ENCODE measurements at regions not wholly inside any gene's neighbourhood (a gene's known extent, or its start where the extent isn't known, plus 50 kb on each side); places are given as distances from the start of the nearest gene placed in this dataset.
"Not testable (repeated sequence)": the region's sequence is repeated elsewhere in the genome, so short reads cannot be mapped to it uniquely, and the experiment has no call there.

GRCh38 chr3:117853923-117854668 is 1144.5 kb downstream of the TUSC7 start:
- no peaks in the 10 kb centered on the region for H3K4me1 ChIP-seq
- H3K4me2 ChIP-seq = no peak overlapping the region
- no peak overlapping the region for H3K4me3 ChIP-seq

GRCh38 chr3:117856354-117856753 is 1146.8 kb downstream of the TUSC7 start:
- no peak overlapping the region for H3K9ac ChIP-seq
- H3K9me3 ChIP-seq (replicated peaks in 1 of 11) = peaks cover 0 to 9% (median 4%) of the 10 kb centered on the region in 11 experiments; a peak in 4 of 22 replicates
- no peak overlapping the region for H3K4me3 ChIP-seq
- TF ChIP-seq Cebpa-rat (IDR thresholded peaks at IDR 0.05) = no peak
- H3K27me3 ChIP-seq = no peaks in the 10 kb centered on the region
- no peaks in the 10 kb centered on the region for H3K4me1 ChIP-seq
- no peak overlapping the region for H3K27ac ChIP-seq
- H3K4me2 ChIP-seq = no peak overlapping the region
- H3K36me3 ChIP-seq = no peaks in the 10 kb centered on the region
- H4K20me1 ChIP-seq = no peaks in the 10 kb centered on the region

More at GRCh38 chr3:117853923-117854668, 1144.5 kb downstream of the TUSC7 start:
- no peaks in the 10 kb centered on the region for H3K27me3 ChIP-seq
- H3K9ac ChIP-seq = no peak overlapping the region
- no peaks in the 10 kb centered on the region for H4K20me1 ChIP-seq
- H3K9me3 ChIP-seq (replicated peaks in 1 of 11) = peaks cover 0 to 9% (median 4%) of the 10 kb centered on the region in 11 experiments; a peak in 4 of 22 replicates
- TF ChIP-seq Cebpa-rat (IDR thresholded peaks at IDR 0.05) = no peak
- H3K36me3 ChIP-seq = no peaks in the 10 kb centered on the region
- H3K27ac ChIP-seq = no peak overlapping the region

- H3K4me1 ChIP-seq = no peaks in the 10 kb centered on the region
- H3K27ac ChIP-seq = no peak overlapping the region
- H3K36me3 ChIP-seq = no peaks in the 10 kb centered on the region
- no peak overlapping the region for H3K4me2 ChIP-seq
- no peak overlapping the region for H3K9ac ChIP-seq
- TF ChIP-seq Cebpa-rat (IDR thresholded peaks at IDR 0.05) = no peak
- no peaks in the 10 kb centered on the region for H3K27me3 ChIP-seq
- H4K20me1 ChIP-seq = no peaks in the 10 kb centered on the region
- H3K4me3 ChIP-seq = no peak overlapping the region
- no peaks in the 10 kb centered on the region for H3K9me3 ChIP-seq (replicated peaks in 1 of 11)
Observed at GRCh38 chr3:117863146-117863545, 1153.6 kb downstream of the TUSC7 start.

GRCh38 chr3:117865338-117865737 is 1155.8 kb downstream of the TUSC7 start:
- no peak overlapping the region for H3K27ac ChIP-seq
- H3K9me3 ChIP-seq (replicated peaks in 1 of 11) = no peaks in the 10 kb centered on the region
- no peaks in the 10 kb centered on the region for H4K20me1 ChIP-seq
- H3K4me1 ChIP-seq = no peaks in the 10 kb centered on the region
- TF ChIP-seq Cebpa-rat (IDR thresholded peaks at IDR 0.05) = no peak
- no peak overlapping the region for H3K9ac ChIP-seq
- H3K27me3 ChIP-seq = no peaks in the 10 kb centered on the region
- H3K36me3 ChIP-seq = no peaks in the 10 kb centered on the region
- no peak overlapping the region for H3K4me3 ChIP-seq
- H3K4me2 ChIP-seq = no peak overlapping the region

GRCh38 chr3:117868766-117869165 is 1159.2 kb downstream of the TUSC7 start:
- no peak overlapping the region for H3K9ac ChIP-seq
- no peak overlapping the region for H3K27ac ChIP-seq
- no peaks in the 10 kb centered on the region for H3K9me3 ChIP-seq (replicated peaks in 1 of 11)
- H3K4me2 ChIP-seq = no peak overlapping the region
- no peak overlapping the region for H3K4me3 ChIP-seq
- H3K36me3 ChIP-seq = no peaks in the 10 kb centered on the region
- H3K27me3 ChIP-seq = no peaks in the 10 kb centered on the region
- H4K20me1 ChIP-seq = no peaks in the 10 kb centered on the region
- H3K4me1 ChIP-seq = no peaks in the 10 kb centered on the region
- no peak for TF ChIP-seq Cebpa-rat (IDR thresholded peaks at IDR 0.05)

- H3K36me3 ChIP-seq = no peaks in the 10 kb centered on the region
- H4K20me1 ChIP-seq = no peaks in the 10 kb centered on the region
- no peak for TF ChIP-seq Cebpa-rat (IDR thresholded peaks at IDR 0.05)
- H3K4me2 ChIP-seq = no peak overlapping the region
- 0 out of 20 replicates have a peak, but pooled peaks cover 0 to 4% (median 0%) of the 10 kb centered on the region in 10 experiments for H3K4me1 ChIP-seq
- H3K27ac ChIP-seq = no peak overlapping the region
- no peak overlapping the region for H3K9ac ChIP-seq
- no peaks in the 10 kb centered on the region for H3K27me3 ChIP-seq
- no peaks in the 10 kb centered on the region for H3K9me3 ChIP-seq (replicated peaks in 1 of 11)
- H3K4me3 ChIP-seq = no peak overlapping the region
Observed at GRCh38 chr3:117871934-117872333, 1162.4 kb downstream of the TUSC7 start.

GRCh38 chr3:117872594-117873248 is 1161.9 kb downstream of the IGSF11 start:
- H3K4me3 ChIP-seq; H3K27ac ChIP-seq; H3K4me1 ChIP-seq; H3K4me2 ChIP-seq; H3K36me3 ChIP-seq; H3K9me3 ChIP-seq (replicated peaks in 1 of 11); H4K20me1 ChIP-seq; H3K9ac ChIP-seq; H3K27me3 ChIP-seq: not testable (repeated sequence)

- Histone ChIP-seq H3K4me3 (no peak overlapping the region), H3K36me3 (no peaks in the 10 kb centered on the region), H3K4me2 (no peak overlapping the region), H3K9me3 (replicated peaks in 1 of 11) (no peaks in the 10 kb centered on the region; a peak in 1 of 22 replicates), H3K27ac (no peak overlapping the region), H3K9ac (no peak overlapping the region), H3K27me3 (no peaks in the 10 kb centered on the region), H3K4me1 (0 out of 20 replicates have a peak, but pooled peaks cover 0 to 4% (median 0%) of the 10 kb centered on the region in 10 experiments), H4K20me1 (no peaks in the 10 kb centered on the region)
- TF ChIP-seq Cebpa-rat (IDR thresholded peaks at IDR 0.05) = no peak
Observed at GRCh38 chr3:117873249-117873600, 1161.4 kb downstream of the IGSF11 start.

- H3K4me3 ChIP-seq = no peak overlapping the region
- H3K4me2 ChIP-seq = no peak overlapping the region
- H3K4me1 ChIP-seq = 0 out of 20 replicates have a peak, but pooled peaks cover 0 to 4% (median 0%) of the 10 kb centered on the region in 10 experiments
- no peak for TF ChIP-seq Cebpa-rat (IDR thresholded peaks at IDR 0.05)
- H3K9ac ChIP-seq = no peak overlapping the region
- H3K9me3 ChIP-seq (replicated peaks in 1 of 11) = no peaks in the 10 kb centered on the region; a peak in 1 of 22 replicates
- no peaks in the 10 kb centered on the region for H3K36me3 ChIP-seq
- no peaks in the 10 kb centered on the region for H3K27me3 ChIP-seq
- no peaks in the 10 kb centered on the region for H4K20me1 ChIP-seq
- no peak overlapping the region for H3K27ac ChIP-seq
Observed at GRCh38 chr3:117874028-117874690, 1160.5 kb downstream of the IGSF11 start.
